Naive thymus-derived CD8-positive, alpha-beta T cell (primary cell): ENCODE measurements at regions not wholly inside any gene's neighbourhood (a gene's known extent, or its start where the extent isn't known, plus 50 kb on each side); places are given as distances from the start of the nearest gene placed in this dataset.
"Not testable (repeated sequence)": the region's sequence is repeated elsewhere in the genome, so short reads cannot be mapped to it uniquely, and the experiment has no call there.

Experiments
- ATAC-seq, 2 donors: fragments of 150-1000 bp; cut with Tn5 transposase in 1 of 2; sonication (Bioruptor Pico), chemical (Tn5 transposase) in 1 of 2; 1 replicate in 1 of 2; 2 replicates in 1 of 2; pipeline ENCODE4 v1.10.0; 2021; ENCODE audit warnings: mild to moderate bottlenecking in 2 of 2, moderate library complexity in 2 of 2
- POLR2A ChIA-PET: fragments of 350-600 bp; sonication (Branson Sonifier 250); formaldehyde crosslinking; loops from one replicate; lab custom pipeline; 2021; ENCODE audit warnings: antibody characterized with exemption; lab: Charles Lee
- DNase-seq, 10 donors: peaks; one replicate each; pipeline versions ENCODE4 v3.0.0 to v3.0.0-alpha.2; 2020 to 2022
- H3K27ac Mint-ChIP-seq, 10 donors: one replicate each; pipeline ENCODE4 v1.8.0; 2020 to 2022; ENCODE audit warnings: mild to moderate bottlenecking in 10 of 10, mixed read lengths in 10 of 10, moderate library complexity in 4 of 10, inconsistent platforms in 1 of 10
- H3K27me3 Mint-ChIP-seq, 5 donors: one replicate each; pipeline ENCODE4 v1.8.0; 2021 to 2022; ENCODE audit warnings: mixed read lengths in 5 of 5
- H3K36me3 Mint-ChIP-seq, 3 donors: one replicate each; pipeline ENCODE4 v1.8.0; 2020 to 2022; ENCODE audit warnings: mixed read lengths in 3 of 3, mild to moderate bottlenecking in 2 of 3, inconsistent platforms in 1 of 3
- H3K4me1 Mint-ChIP-seq, 4 donors: one replicate each; pipeline ENCODE4 v1.8.0; 2021 to 2022; ENCODE audit warnings: mixed read lengths in 4 of 4
- H3K4me3 Mint-ChIP-seq, 10 donors: one replicate each; pipeline ENCODE4 v1.8.0; 2020 to 2022; ENCODE audit warnings: mild to moderate bottlenecking in 10 of 10, mixed read lengths in 10 of 10, moderate library complexity in 6 of 10, inconsistent platforms in 1 of 10
- H3K9me3 Mint-ChIP-seq, 9 donors: one replicate each; pipeline ENCODE4 v1.8.0; 2020 to 2022; ENCODE audit warnings: mixed read lengths in 9 of 9, mild to moderate bottlenecking in 3 of 9, inconsistent platforms in 1 of 9, moderate library complexity in 1 of 9

- ATAC-seq (no peak), DNase-seq (no peak)
- H3K4me3 Mint-ChIP-seq = no peak overlapping the region
- no peak overlapping the region for H3K27ac Mint-ChIP-seq
- H3K27me3 Mint-ChIP-seq = peaks cover 0 to 1% (median 0%) of the 10 kb centered on the region in 5 donors
- H3K9me3 Mint-ChIP-seq = peaks cover 0 to 25% (median 1%) of the 10 kb centered on the region in 9 donors
- no peaks in the 10 kb centered on the region for H3K36me3 Mint-ChIP-seq
- POLR2A ChIA-PET = no interaction called here
- no peaks in the 10 kb centered on the region for H3K4me1 Mint-ChIP-seq
Observed at GRCh38 chr12:87464565-87464964, 564.6 kb downstream of the C12orf50 start.

- Mint-ChIP-seq H3K27ac (no peak overlapping the region), H3K9me3 (peaks cover 0 to 11% (median 2%) of the 10 kb centered on the region in 9 donors), H3K36me3 (no peaks in the 10 kb centered on the region), H3K4me3 (no peak overlapping the region), H3K27me3 (no peaks in the 10 kb centered on the region), H3K4me1 (no peaks in the 10 kb centered on the region)
- no peak for ATAC-seq
- DNase-seq = no peak
- POLR2A ChIA-PET = no interaction called here
Observed at GRCh38 chr12:87444039-87444438, 585.2 kb downstream of the C12orf50 start.

DNA sequence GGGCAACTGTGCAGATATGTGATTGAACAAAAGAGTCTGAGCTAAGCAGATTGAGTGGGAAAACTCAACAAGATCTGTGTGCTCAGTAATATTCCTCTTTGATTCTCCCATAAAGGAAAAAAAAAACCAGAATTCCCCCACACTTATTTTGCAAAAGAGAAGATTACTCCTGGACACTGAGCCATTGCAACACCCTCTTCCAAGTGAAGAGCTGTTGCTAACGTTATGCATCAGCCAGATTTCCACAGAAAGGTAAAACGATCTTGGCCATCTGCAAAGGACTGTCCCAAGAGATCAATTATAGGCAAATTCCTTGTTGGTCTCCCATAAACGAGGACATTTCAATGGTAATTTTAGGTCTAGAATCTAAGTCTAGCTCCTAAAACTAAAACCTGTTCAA is 587.7 kb downstream of the C12orf50 start:
- Mint-ChIP-seq H3K27ac (no peak overlapping the region), H3K36me3 (no peaks in the 10 kb centered on the region), H3K9me3 (peaks cover 0 to 17% (median 3%) of the 10 kb centered on the region in 9 donors), H3K27me3 (no peaks in the 10 kb centered on the region), H3K4me1 (no peaks in the 10 kb centered on the region), H3K4me3 (no peak overlapping the region)
- no peak for DNase-seq
- POLR2A ChIA-PET = no interaction called here
- ATAC-seq = no peak

GRCh38 chr12:87439990-87440827 is 589.0 kb downstream of the C12orf50 start:
- no peaks in the 10 kb centered on the region for H3K4me1 Mint-ChIP-seq
- H3K36me3 Mint-ChIP-seq = no peaks in the 10 kb centered on the region
- no peak overlapping the region for H3K27ac Mint-ChIP-seq
- ATAC-seq (no peak), DNase-seq (no peak)
- no peak overlapping the region for H3K4me3 Mint-ChIP-seq
- POLR2A ChIA-PET = no interaction called here
- H3K27me3 Mint-ChIP-seq = no peaks in the 10 kb centered on the region
- H3K9me3 Mint-ChIP-seq = peaks cover 0 to 27% (median 3%) of the 10 kb centered on the region in 9 donors

DNA sequence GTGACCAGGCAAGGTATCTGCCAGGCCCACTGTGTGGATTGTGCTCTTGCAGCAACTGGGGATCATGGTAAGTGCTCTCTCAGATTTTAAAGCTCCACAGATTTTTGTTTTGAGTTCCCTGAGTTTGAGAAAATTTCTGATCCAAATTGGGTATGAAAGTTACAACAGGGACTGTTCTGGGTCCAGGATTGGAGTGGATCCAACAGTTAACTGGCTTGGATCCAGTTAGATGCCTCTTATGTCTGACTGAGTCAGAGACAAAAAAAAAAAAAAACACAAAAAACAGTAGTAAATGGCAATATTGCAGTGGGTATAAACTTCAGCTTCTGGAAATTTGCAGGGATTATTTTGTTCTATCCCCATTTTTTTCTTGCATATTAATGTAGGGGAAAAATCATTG is 598.8 kb downstream of the C12orf50 start:
- Mint-ChIP-seq H3K4me1 (no peaks in the 10 kb centered on the region), H3K27ac (no peak overlapping the region), H3K27me3 (no peaks in the 10 kb centered on the region), H3K36me3 (no peaks in the 10 kb centered on the region), H3K9me3 (peaks cover 0 to 32% (median 9%) of the 10 kb centered on the region in 9 donors), H3K4me3 (no peak overlapping the region)
- ATAC-seq (no peak), DNase-seq (no peak)
- POLR2A ChIA-PET = no interaction called here

DNA sequence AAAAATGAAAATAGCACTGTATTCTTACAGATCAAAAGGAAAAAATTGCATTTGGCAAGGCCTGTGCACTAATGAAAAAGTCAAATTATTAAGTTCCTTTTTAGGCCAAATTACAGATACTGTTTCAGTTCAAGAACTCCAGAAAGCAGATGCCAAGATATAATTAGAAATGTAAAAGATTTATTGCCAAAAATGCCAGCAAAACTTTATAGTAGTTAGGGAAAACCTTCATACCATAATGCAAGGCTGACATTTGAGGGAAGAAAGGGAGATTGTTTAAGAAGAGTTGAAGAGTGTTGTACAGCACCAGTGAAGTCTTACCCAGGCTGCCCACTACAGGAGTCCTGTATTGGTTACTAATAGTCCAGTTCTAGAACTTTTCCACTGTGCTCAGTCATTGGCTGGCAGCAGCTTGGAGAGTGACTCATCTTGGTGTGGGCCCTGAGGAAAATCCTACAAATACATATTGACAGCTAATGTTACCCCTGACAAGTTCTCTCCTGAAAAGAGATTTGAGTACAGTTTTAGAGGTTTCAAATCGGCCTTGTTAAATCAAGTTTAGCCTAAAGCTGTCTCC is 600.4 kb downstream of the C12orf50 start:
- Mint-ChIP-seq H3K27me3 (no peaks in the 10 kb centered on the region), H3K4me1 (no peaks in the 10 kb centered on the region), H3K9me3 (peaks cover 0 to 32% (median 10%) of the 10 kb centered on the region in 9 donors), H3K4me3 (no peak overlapping the region), H3K27ac (no peak overlapping the region), H3K36me3 (no peaks in the 10 kb centered on the region)
- DNase-seq = no peak
- POLR2A ChIA-PET = no interaction called here
- ATAC-seq = no peak

GRCh38 chr12:87427770-87428169 is 601.4 kb downstream of the C12orf50 start:
- ATAC-seq (no peak), DNase-seq (no peak)
- Mint-ChIP-seq H3K4me3 (no peak overlapping the region), H3K27me3 (no peaks in the 10 kb centered on the region), H3K27ac (no peak overlapping the region), H3K4me1 (no peaks in the 10 kb centered on the region), H3K36me3 (no peaks in the 10 kb centered on the region), H3K9me3 (peaks cover 0 to 25% (median 11%) of the 10 kb centered on the region in 9 donors)
- POLR2A ChIA-PET = no interaction called here

DNA sequence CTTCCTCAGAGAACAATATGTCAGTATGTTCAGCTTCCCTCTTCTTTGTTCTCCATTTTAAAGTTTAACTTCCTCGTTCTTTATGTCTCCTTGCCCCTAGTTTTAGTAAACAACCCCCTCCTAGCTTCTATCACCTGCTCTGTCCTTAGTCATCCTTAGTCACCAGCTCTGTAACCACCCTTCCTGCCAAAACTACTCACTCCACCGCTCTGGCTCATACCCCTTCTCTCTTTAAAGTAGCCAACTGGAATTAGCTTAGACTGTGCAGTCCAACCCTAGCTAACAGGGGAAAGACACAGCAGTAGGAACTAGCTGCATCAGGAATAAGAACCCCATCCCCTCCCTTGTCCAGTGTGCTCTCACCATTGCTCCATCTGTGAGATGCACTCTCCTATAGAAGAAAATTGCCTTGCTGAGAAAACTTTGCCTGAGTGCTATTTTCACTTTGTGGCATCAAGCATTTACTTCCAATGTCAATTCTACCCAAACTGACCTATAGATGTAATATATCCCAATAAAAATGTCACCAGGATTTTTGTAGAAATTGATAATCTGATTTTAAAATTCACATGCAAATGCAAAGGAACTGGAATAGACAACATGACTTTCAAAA is 603.2 kb downstream of the C12orf50 start:
- Mint-ChIP-seq H3K4me3 (no peak overlapping the region), H3K36me3 (no peaks in the 10 kb centered on the region), H3K27me3 (no peaks in the 10 kb centered on the region), H3K9me3 (peaks cover 0 to 27% (median 15%) of the 10 kb centered on the region in 9 donors), H3K27ac (no peak overlapping the region), H3K4me1 (no peaks in the 10 kb centered on the region)
- POLR2A ChIA-PET = no interaction called here
- no peak for ATAC-seq
- no peak for DNase-seq

- H3K27me3 Mint-ChIP-seq, H3K4me1 Mint-ChIP-seq, H3K36me3 Mint-ChIP-seq, H3K4me3 Mint-ChIP-seq, H3K27ac Mint-ChIP-seq, POLR2A ChIA-PET, DNase-seq, ATAC-seq: not testable (repeated sequence)
- H3K9me3 Mint-ChIP-seq = peaks cover 0 to 37% (median 20%) of the 10 kb centered on the region in 9 donors
Observed at GRCh38 chr12:87421233-87421632, 608.0 kb downstream of the C12orf50 start.

DNA sequence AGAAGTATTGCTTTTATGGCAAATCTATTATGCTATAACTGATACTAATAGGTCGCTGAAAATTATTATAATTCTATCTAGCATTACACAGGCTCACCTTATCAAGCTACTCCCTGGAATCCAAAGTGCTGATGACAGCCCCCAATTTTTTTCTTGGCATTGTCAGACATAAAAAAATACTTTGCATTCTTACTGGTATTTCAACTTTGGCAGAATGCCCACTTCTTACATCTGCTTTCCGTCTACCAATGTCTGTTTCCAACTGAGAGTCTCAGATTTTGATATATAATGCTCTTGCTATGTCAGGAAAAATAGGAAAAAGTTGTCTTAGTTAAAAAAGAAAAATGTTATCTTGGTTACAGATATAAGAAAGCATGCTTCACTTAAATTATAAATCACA is 615.4 kb downstream of the C12orf50 start:
- Mint-ChIP-seq H3K9me3 (peaks cover 5 to 57% (median 14%) of the 10 kb centered on the region in 9 donors), H3K36me3 (no peaks in the 10 kb centered on the region), H3K4me3 (no peak overlapping the region), H3K27me3 (no peaks in the 10 kb centered on the region), H3K4me1 (no peaks in the 10 kb centered on the region), H3K27ac (no peak overlapping the region)
- DNase-seq (no peak), ATAC-seq (no peak)
- POLR2A ChIA-PET = no interaction called here

GRCh38 chr12:87406926-87407325 is 622.3 kb downstream of the C12orf50 start:
- no peak for DNase-seq
- H3K4me3 Mint-ChIP-seq = no peak overlapping the region
- no peaks in the 10 kb centered on the region for H3K27me3 Mint-ChIP-seq
- no peaks in the 10 kb centered on the region for H3K36me3 Mint-ChIP-seq
- POLR2A ChIA-PET = no interaction called here
- ATAC-seq = no peak
- H3K4me1 Mint-ChIP-seq = no peaks in the 10 kb centered on the region
- no peak overlapping the region for H3K27ac Mint-ChIP-seq
- H3K9me3 Mint-ChIP-seq = peaks cover 0 to 26% (median 7%) of the 10 kb centered on the region in 9 donors

- POLR2A ChIA-PET = no interaction called here
- H3K9me3 Mint-ChIP-seq = peaks cover 2 to 19% (median 3%) of the 10 kb centered on the region in 9 donors
- H3K27me3 Mint-ChIP-seq = no peaks in the 10 kb centered on the region
- H3K27ac Mint-ChIP-seq = no peak overlapping the region
- H3K36me3 Mint-ChIP-seq = no peaks in the 10 kb centered on the region
- DNase-seq (no peak), ATAC-seq (no peak)
- no peaks in the 10 kb centered on the region for H3K4me1 Mint-ChIP-seq
- no peak overlapping the region for H3K4me3 Mint-ChIP-seq
Observed at GRCh38 chr12:87405918-87406317, 623.3 kb downstream of the C12orf50 start.

- POLR2A ChIA-PET, H3K27me3 Mint-ChIP-seq, H3K4me3 Mint-ChIP-seq, H3K4me1 Mint-ChIP-seq, H3K36me3 Mint-ChIP-seq, DNase-seq, ATAC-seq, H3K27ac Mint-ChIP-seq: not testable (repeated sequence)
- peaks cover 0 to 16% (median 7%) of the 10 kb centered on the region in 9 donors for H3K9me3 Mint-ChIP-seq
Observed at GRCh38 chr12:87394168-87394567, 635.0 kb downstream of the C12orf50 start.
